Epithelial cell of proximal tubule (primary cell): ENCODE measurements at regions not wholly inside any gene's neighbourhood (a gene's known extent, or its start where the extent isn't known, plus 50 kb on each side); places are given as distances from the start of the nearest gene placed in this dataset.

Source experiments
- DNase-seq: peaks from one replicate; pipeline ENCODE4 v3.0.0-alpha.2; 2011; ENCODE audit warnings: low read depth
- H3K4me3 ChIP-seq: 2 replicates; pipeline ENCODE4 v1.5.1; 2011; ENCODE audit warnings: low read depth, mild to moderate bottlenecking, low read length
- TF ChIP-seq, protein P1 (sequence below): conservative IDR thresholded peaks from 2 replicates; pipeline ENCODE4 v1.5.1; 2012; ENCODE audit warnings: low read depth, mild to moderate bottlenecking, low read length

- no peak for DNase-seq
- TF ChIP-seq, protein P1, sequence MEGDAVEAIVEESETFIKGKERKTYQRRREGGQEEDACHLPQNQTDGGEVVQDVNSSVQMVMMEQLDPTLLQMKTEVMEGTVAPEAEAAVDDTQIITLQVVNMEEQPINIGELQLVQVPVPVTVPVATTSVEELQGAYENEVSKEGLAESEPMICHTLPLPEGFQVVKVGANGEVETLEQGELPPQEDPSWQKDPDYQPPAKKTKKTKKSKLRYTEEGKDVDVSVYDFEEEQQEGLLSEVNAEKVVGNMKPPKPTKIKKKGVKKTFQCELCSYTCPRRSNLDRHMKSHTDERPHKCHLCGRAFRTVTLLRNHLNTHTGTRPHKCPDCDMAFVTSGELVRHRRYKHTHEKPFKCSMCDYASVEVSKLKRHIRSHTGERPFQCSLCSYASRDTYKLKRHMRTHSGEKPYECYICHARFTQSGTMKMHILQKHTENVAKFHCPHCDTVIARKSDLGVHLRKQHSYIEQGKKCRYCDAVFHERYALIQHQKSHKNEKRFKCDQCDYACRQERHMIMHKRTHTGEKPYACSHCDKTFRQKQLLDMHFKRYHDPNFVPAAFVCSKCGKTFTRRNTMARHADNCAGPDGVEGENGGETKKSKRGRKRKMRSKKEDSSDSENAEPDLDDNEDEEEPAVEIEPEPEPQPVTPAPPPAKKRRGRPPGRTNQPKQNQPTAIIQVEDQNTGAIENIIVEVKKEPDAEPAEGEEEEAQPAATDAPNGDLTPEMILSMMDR, result no peak
- H3K4me3 ChIP-seq, result no peak overlapping the region
Observed at GRCh38 chr1:114290341-114290740, 136.7 kb upstream of the SYT6 start.

DNA sequence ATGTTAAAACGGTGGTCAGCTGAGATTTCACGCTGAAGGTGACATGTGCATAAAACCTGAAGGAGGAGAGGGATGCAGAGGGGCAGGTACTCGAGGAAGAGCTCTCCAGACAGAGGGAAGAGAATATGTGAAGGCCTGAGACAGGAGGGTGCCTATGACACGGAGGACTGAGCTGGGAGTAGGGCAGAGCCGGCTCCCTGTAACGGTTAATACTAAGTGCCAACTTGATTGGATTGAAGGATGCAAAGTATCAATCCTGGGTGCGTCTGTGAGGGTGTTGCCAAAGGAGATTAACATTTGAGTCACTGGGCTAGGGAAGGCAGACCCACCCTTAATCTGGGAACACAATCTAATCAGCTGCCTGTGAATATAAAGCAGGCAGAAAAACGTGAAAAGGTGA, 136.2 kb upstream of the SYT6 start:
- TF ChIP-seq, protein P1, result no peak
- no peak overlapping the region for H3K4me3 ChIP-seq
- no peak for DNase-seq

- H3K4me3 ChIP-seq, result no peak overlapping the region
- TF ChIP-seq, protein P1, result no peak
- no peak for DNase-seq
Observed at GRCh38 chr1:114289306-114289705, 135.6 kb upstream of the SYT6 start.

DNA sequence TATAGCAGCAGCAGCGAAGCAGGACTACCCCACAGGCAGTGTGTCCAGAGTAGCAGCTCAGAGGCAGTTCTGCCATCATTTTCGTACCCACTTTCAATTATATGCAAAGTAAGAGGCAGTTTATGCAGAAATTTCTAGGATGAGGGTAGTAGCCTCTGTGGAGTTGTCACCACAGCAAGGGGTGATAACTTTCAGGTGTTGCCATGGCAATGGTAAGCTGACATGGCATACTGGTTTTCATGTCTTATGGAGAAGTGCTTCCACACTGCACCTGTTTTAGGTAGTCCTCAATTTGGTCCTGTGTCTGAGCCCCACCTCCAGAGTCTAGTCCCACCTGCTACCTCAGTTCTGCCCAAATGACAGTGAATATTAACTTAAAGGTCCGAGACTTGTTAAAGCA, 133.3 kb upstream of the SYT6 start:
- DNase-seq, result no peak

GRCh38 chr1:114286179-114286578, 132.5 kb upstream of the SYT6 start:
- TF ChIP-seq, protein P1, result no peak
- H3K4me3 ChIP-seq, result no peak overlapping the region
- no peak for DNase-seq

More for the DNA sequence above, 133.3 kb upstream of the SYT6 start:
- no peak overlapping the region for H3K4me3 ChIP-seq
- TF ChIP-seq, protein P1, result no peak

DNA sequence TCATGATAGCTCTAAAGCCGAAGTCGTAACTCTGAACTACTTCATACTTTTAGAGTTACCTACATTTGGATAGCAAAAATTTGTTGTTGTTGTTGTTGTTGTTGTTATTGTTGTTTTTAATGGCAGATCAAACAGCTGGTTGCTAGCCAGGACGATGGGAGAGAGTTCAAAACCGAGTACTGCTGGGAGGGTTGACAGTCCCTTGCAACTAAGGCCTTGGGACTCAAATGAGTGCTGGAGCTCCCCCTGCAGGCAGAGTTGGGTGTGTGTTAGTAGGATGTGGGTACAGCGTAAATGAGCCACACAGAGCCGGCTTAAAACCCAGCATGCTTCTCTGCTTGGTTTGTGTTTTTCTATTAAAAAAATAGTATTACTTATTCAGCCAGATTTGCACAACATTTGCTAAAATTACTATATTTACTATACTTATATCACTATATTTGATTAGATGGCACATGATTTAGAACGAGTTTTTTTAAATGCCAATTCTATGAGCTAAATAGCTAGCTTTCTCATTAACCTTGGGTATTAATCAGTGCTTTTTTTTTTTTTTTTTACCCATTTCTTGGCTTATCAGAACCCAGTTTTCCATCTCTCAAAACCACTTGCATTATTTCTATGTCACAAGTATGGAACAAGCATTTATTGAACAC, 129.2 kb upstream of the SYT6 start:
- DNase-seq, result peak; percentile 38
- H3K4me3 ChIP-seq, result no peak overlapping the region
- TF ChIP-seq, protein P1, result peak; percentile 96

- TF ChIP-seq, protein P1, result no peak
- H3K4me3 ChIP-seq, result no peak overlapping the region
- no peak for DNase-seq
Observed at GRCh38 chr1:114278911-114279310, 125.2 kb upstream of the SYT6 start.
